ENCODE measurements at regions not wholly inside any gene's neighbourhood (a gene's known extent, or its start where the extent isn't known, plus 50 kb on each side); places are given as distances from the start of the nearest gene placed in this dataset.

DNA sequence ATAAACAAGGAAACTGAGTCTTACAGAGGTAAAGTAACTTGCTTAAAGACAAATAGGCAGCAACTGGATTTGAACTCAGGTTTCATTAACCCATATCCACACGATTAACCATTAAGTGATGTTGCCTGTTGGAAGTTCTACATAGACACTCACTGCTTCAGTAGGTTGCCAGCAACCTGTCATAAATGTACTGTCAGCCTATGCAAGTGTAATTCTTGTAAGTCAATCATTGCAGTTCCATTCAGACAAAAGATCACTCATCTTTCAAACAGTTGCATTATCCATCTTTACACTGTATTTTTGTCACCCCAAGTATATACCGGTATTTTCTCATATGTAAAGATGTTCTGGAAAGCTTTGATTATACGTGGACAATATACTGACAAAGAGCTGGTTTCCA is 676.9 kb upstream of the PCDH20 start:
- H3K27me3 ChIP-seq (replicated peaks; ENCODE audit: insufficient read depth, low read length): no peaks in the 10 kb centered on the region
- no peaks in the 10 kb centered on the region for H3F3A ChIP-seq (ENCODE audit: insufficient read depth, low read length)
- H3K4me2 ChIP-seq (ENCODE audit: low read depth, low read length): no peak overlapping the region
- TF ChIP-seq, protein P1, sequence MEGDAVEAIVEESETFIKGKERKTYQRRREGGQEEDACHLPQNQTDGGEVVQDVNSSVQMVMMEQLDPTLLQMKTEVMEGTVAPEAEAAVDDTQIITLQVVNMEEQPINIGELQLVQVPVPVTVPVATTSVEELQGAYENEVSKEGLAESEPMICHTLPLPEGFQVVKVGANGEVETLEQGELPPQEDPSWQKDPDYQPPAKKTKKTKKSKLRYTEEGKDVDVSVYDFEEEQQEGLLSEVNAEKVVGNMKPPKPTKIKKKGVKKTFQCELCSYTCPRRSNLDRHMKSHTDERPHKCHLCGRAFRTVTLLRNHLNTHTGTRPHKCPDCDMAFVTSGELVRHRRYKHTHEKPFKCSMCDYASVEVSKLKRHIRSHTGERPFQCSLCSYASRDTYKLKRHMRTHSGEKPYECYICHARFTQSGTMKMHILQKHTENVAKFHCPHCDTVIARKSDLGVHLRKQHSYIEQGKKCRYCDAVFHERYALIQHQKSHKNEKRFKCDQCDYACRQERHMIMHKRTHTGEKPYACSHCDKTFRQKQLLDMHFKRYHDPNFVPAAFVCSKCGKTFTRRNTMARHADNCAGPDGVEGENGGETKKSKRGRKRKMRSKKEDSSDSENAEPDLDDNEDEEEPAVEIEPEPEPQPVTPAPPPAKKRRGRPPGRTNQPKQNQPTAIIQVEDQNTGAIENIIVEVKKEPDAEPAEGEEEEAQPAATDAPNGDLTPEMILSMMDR (IDR thresholded peaks at IDR 0.05; ENCODE audit: low read length): no peak
- no peak for TF ChIP-seq EZH2phosphoT487 (IDR thresholded peaks at IDR 0.05; ENCODE audit: low read length)
- no peak for TF ChIP-seq EZH2 (optimal IDR thresholded peaks at IDR 0.05; ENCODE audit: low read depth, low read length)
- no peak overlapping the region for H3K4me3 ChIP-seq (ENCODE audit: low read length)
- no peak overlapping the region for H3K9ac ChIP-seq (ENCODE audit: low read length)
- no peaks in the 10 kb centered on the region for H3K9me2 ChIP-seq (replicated peaks; ENCODE audit: insufficient read depth, low read length)
- H2AFZ ChIP-seq (ENCODE audit: low read length): no peak overlapping the region
- H3K79me2 ChIP-seq (ENCODE audit: low read length): no peaks in the 10 kb centered on the region
- no peaks in the 10 kb centered on the region for H3K4me1 ChIP-seq (ENCODE audit: low read length)
- no peak overlapping the region for H3K27ac ChIP-seq (ENCODE audit: low read length)
- no peaks in the 10 kb centered on the region for H4K20me1 ChIP-seq (ENCODE audit: insufficient read depth, low read length)
- no peak for DNase-seq
- no peaks in the 10 kb centered on the region for H3K9me3 ChIP-seq (replicated peaks; ENCODE audit: insufficient read depth, low read length)
- no peaks in the 10 kb centered on the region for H3K36me3 ChIP-seq (replicated peaks; ENCODE audit: insufficient read depth, low read length)

DNA sequence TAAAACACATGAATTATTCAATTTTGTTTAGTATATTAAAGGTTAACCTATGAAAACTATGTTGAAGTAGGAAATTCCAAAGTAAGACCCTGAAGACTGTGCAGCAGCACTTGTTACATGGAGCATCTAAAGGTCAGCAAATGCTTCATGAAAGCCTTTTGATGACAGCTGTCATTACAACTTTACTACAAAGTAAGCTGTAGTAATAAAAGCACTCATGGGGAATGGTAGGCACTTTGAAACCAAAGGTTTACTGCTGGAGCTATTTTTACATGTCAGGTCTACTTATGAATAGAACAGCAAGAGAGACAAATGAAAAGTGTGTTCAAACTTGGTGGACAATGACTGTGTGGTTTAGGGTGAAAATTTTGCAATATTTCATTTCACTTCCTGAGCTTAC is 672.5 kb upstream of the PCDH20 start:
- Histone ChIP-seq H3K9me2 (replicated peaks; ENCODE audit: insufficient read depth, low read length) (no peaks in the 10 kb centered on the region), H3K9me3 (replicated peaks; ENCODE audit: insufficient read depth, low read length) (no peaks in the 10 kb centered on the region), H3K27me3 (replicated peaks; ENCODE audit: insufficient read depth, low read length) (no peaks in the 10 kb centered on the region), H2AFZ (ENCODE audit: low read length) (no peak overlapping the region), H3F3A (ENCODE audit: insufficient read depth, low read length) (no peaks in the 10 kb centered on the region), H3K9ac (ENCODE audit: low read length) (no peak overlapping the region), H4K20me1 (ENCODE audit: insufficient read depth, low read length) (no peaks in the 10 kb centered on the region), H3K4me3 (ENCODE audit: low read length) (no peak overlapping the region), H3K36me3 (replicated peaks; ENCODE audit: insufficient read depth, low read length) (no peaks in the 10 kb centered on the region), H3K4me1 (ENCODE audit: low read length) (no peaks in the 10 kb centered on the region), H3K27ac (ENCODE audit: low read length) (no peak overlapping the region), H3K79me2 (ENCODE audit: low read length) (no peaks in the 10 kb centered on the region), H3K4me2 (ENCODE audit: low read depth, low read length) (no peak overlapping the region)
- DNase-seq: no peak
- TF ChIP-seq EZH2phosphoT487 (IDR thresholded peaks at IDR 0.05; ENCODE audit: low read length) (no peak), EZH2 (optimal IDR thresholded peaks at IDR 0.05; ENCODE audit: low read depth, low read length) (no peak)
- TF ChIP-seq, protein P1 (IDR thresholded peaks at IDR 0.05; ENCODE audit: low read length): no peak

DNA sequence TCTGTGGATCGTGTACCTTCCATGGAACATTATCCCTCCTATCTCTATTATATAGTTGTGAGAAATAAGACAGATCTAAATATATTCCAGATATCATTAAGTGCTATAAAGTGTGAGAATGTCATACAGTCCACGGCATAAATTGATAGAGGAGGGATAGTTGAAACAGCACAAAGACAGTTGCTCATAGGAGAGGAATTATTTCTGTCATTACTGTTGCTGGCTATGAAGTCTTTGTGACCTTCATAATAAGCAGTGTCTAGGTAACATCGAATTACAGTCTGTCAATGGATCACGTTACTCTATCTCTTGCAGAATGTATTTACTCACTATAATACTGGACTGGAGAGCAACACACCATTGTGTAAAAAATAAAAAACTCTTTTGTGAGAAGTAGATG is 671.5 kb upstream of the PCDH20 start:
- no peaks in the 10 kb centered on the region for H4K20me1 ChIP-seq (ENCODE audit: insufficient read depth, low read length)
- TF ChIP-seq, protein P1 (IDR thresholded peaks at IDR 0.05; ENCODE audit: low read length): no peak
- TF ChIP-seq EZH2 (optimal IDR thresholded peaks at IDR 0.05; ENCODE audit: low read depth, low read length) (no peak), EZH2phosphoT487 (IDR thresholded peaks at IDR 0.05; ENCODE audit: low read length) (no peak)
- H3K9me2 ChIP-seq (replicated peaks; ENCODE audit: insufficient read depth, low read length): no peaks in the 10 kb centered on the region
- no peak overlapping the region for H3K4me3 ChIP-seq (ENCODE audit: low read length)
- H3K4me1 ChIP-seq (ENCODE audit: low read length): no peaks in the 10 kb centered on the region
- H3K36me3 ChIP-seq (replicated peaks; ENCODE audit: insufficient read depth, low read length): no peaks in the 10 kb centered on the region
- no peaks in the 10 kb centered on the region for H3K27me3 ChIP-seq (replicated peaks; ENCODE audit: insufficient read depth, low read length)
- H3K4me2 ChIP-seq (ENCODE audit: low read depth, low read length): no peak overlapping the region
- H3K27ac ChIP-seq (ENCODE audit: low read length): no peak overlapping the region
- no peaks in the 10 kb centered on the region for H3F3A ChIP-seq (ENCODE audit: insufficient read depth, low read length)
- no peak for DNase-seq
- H3K9ac ChIP-seq (ENCODE audit: low read length): no peak overlapping the region
- H2AFZ ChIP-seq (ENCODE audit: low read length): no peak overlapping the region
- H3K9me3 ChIP-seq (replicated peaks; ENCODE audit: insufficient read depth, low read length): no peaks in the 10 kb centered on the region
- no peaks in the 10 kb centered on the region for H3K79me2 ChIP-seq (ENCODE audit: low read length)

Data from MM.1S (cell line).